WERI-Rb-1 (cell line): ENCODE measurements at regions not wholly inside any gene's neighbourhood (a gene's known extent, or its start where the extent isn't known, plus 50 kb on each side); places are given as distances from the start of the nearest gene placed in this dataset.

Experiments used
- DNase-seq: peaks from one replicate; pipeline ENCODE4 v3.0.0-alpha.2; 2020
- H3K27ac ChIP-seq: fragments of 250-450 bp; sonication (Bioruptor Pico); 2 replicates; pipeline ENCODE4 v1.5.1; 2020; ENCODE audit warnings: mild to moderate bottlenecking, moderate library complexity
- H3K27me3 ChIP-seq: fragments of 250-450 bp; sonication (Bioruptor Pico); 2 replicates; pipeline ENCODE4 v1.5.1; 2021; ENCODE audit warnings: mild to moderate bottlenecking, low read depth, moderate library complexity; ENCODE audit not compliant: insufficient read depth, severe bottlenecking
- H3K36me3 ChIP-seq: fragments of 250-450 bp; sonication (Bioruptor Pico); 2 replicates; pipeline ENCODE4 v1.5.1; 2020; ENCODE audit warnings: mild to moderate bottlenecking, moderate library complexity
- H3K4me3 ChIP-seq: 2 replicates; pipeline ENCODE4 v1.5.1; 2011; ENCODE audit warnings: low read depth, mild to moderate bottlenecking, control low read depth, low read length
- H3K9me3 ChIP-seq: fragments of 250-450 bp; sonication (Bioruptor Pico); 2 replicates; pipeline ENCODE4 v1.5.1; 2021; ENCODE audit warnings: mild to moderate bottlenecking, moderate library complexity; ENCODE audit not compliant: severe bottlenecking
- CTCF ChIP-seq: IDR thresholded peaks from 2 replicates; pipeline ENCODE4 v1.5.1; 2011; ENCODE audit warnings: low read depth, mild to moderate bottlenecking, control low read depth, inconsistent platforms, low read length

- H3K36me3 ChIP-seq = no peaks in the 10 kb centered on the region
- no peak for DNase-seq
- H3K4me3 ChIP-seq = no peak overlapping the region
- H3K27ac ChIP-seq = no peak overlapping the region
- no peak for TF ChIP-seq CTCF
- no peaks in the 10 kb centered on the region for H3K27me3 ChIP-seq
- no peaks in the 10 kb centered on the region for H3K9me3 ChIP-seq
These were observed 128.6 kb downstream of the MAT2B start for GRCh38 chr5:163633926-163634460.

GRCh38 chr5:163635631-163636030 lies 130.2 kb downstream of the MAT2B start:
- no peak overlapping the region for H3K27ac ChIP-seq
- no peak for DNase-seq

GRCh38 chr5:163642904-163643303 lies 137.5 kb downstream of the MAT2B start:
- Histone ChIP-seq H3K9me3 (no peaks in the 10 kb centered on the region), H3K27me3 (no peaks in the 10 kb centered on the region), H3K27ac (no peak overlapping the region), H3K36me3 (no peaks in the 10 kb centered on the region), H3K4me3 (no peak overlapping the region)
- no peak for DNase-seq
- no peak for TF ChIP-seq CTCF

More at GRCh38 chr5:163635631-163636030, 130.2 kb downstream of the MAT2B start:
- TF ChIP-seq CTCF = no peak
- Histone ChIP-seq H3K27me3 (no peaks in the 10 kb centered on the region), H3K36me3 (no peaks in the 10 kb centered on the region), H3K4me3 (no peak overlapping the region), H3K9me3 (no peaks in the 10 kb centered on the region)

- Histone ChIP-seq H3K9me3 (no peaks in the 10 kb centered on the region), H3K27me3 (no peaks in the 10 kb centered on the region), H3K4me3 (no peak overlapping the region), H3K27ac (no peak overlapping the region), H3K36me3 (no peaks in the 10 kb centered on the region)
- TF ChIP-seq CTCF = no peak
- no peak for DNase-seq
These were observed 140.3 kb downstream of the MAT2B start for GRCh38 chr5:163645421-163646416.

GRCh38 chr5:163649514-163649913 lies 144.1 kb downstream of the MAT2B start:
- Histone ChIP-seq H3K27ac (no peak overlapping the region), H3K9me3 (no peaks in the 10 kb centered on the region), H3K4me3 (no peak overlapping the region), H3K27me3 (no peaks in the 10 kb centered on the region), H3K36me3 (no peaks in the 10 kb centered on the region)
- DNase-seq = peak; percentile 10
- TF ChIP-seq CTCF = no peak
